MCF 10A (cell line): ENCODE measurements at regions not wholly inside any gene's neighbourhood (a gene's known extent, or its start where the extent isn't known, plus 50 kb on each side); places are given as distances from the start of the nearest gene placed in this dataset.
"Not testable (repeated sequence)": the region's sequence is repeated elsewhere in the genome, so short reads cannot be mapped to it uniquely, and the experiment has no call there.

ENCODE experiments used
- BruUV-seq: library from RNA; stranded (reverse); fragments of 400-500 nt; replicated peaks from 2 replicates; lab custom pipeline; 2021; lab: Mats Ljungman, UMichigan
- CTCF ChIA-PET: fragments of 300-600 bp; sonication (Branson Sonifier 250); formaldehyde crosslinking; extraction: SDS; loops from one replicate; lab custom pipeline; 2021; ENCODE audit warnings: antibody characterized with exemption, inconsistent platforms; lab: Yijun Ruan, JAX
- POLR2A ChIA-PET: fragments of 300-600, 350-650 bp; sonication (Branson Sonifier 250); formaldehyde crosslinking; extraction: SDS; loops from one replicate; lab custom pipeline; 2020; ENCODE audit warnings: antibody characterized with exemption, inconsistent platforms; lab: Yijun Ruan, JAX
- DNase-seq: peaks from one replicate; pipeline ENCODE4 v3.0.0-alpha.2; 2018; ENCODE audit not compliant: unreplicated experiment
- H3K27ac Mint-ChIP-seq: one replicate; pipeline ENCODE4 v1.8.0; 2022; ENCODE audit warnings: mild to moderate bottlenecking, low read depth, mixed read lengths; ENCODE audit not compliant: unreplicated experiment
- H3K27me3 Mint-ChIP-seq: one replicate; pipeline ENCODE4 v1.8.0; 2022; ENCODE audit warnings: mixed read lengths; ENCODE audit not compliant: insufficient read depth, unreplicated experiment
- H3K36me3 Mint-ChIP-seq: one replicate; pipeline ENCODE4 v1.8.0; 2022; ENCODE audit warnings: mild to moderate bottlenecking, moderate library complexity, mixed read lengths; ENCODE audit not compliant: insufficient read depth, unreplicated experiment
- H3K4me1 Mint-ChIP-seq: one replicate; pipeline ENCODE4 v1.8.0; 2022; ENCODE audit warnings: mixed read lengths; ENCODE audit not compliant: insufficient read depth, unreplicated experiment
- H3K4me3 Mint-ChIP-seq: one replicate; pipeline ENCODE4 v1.8.0; 2022; ENCODE audit warnings: mild to moderate bottlenecking, moderate library complexity, mixed read lengths; ENCODE audit not compliant: unreplicated experiment
- H3K9me3 Mint-ChIP-seq: one replicate; pipeline ENCODE4 v1.8.0; 2022; ENCODE audit warnings: mixed read lengths; ENCODE audit not compliant: unreplicated experiment
- CTCF ChIP-seq: fragments of 200-600 bp; IDR thresholded peaks from one replicate; pipeline ENCODE4 v1.8.0; 2022; ENCODE audit warnings: antibody characterized with exemption, mild to moderate bottlenecking; ENCODE audit not compliant: unreplicated experiment
- intact Hi-C: fragments of 100-400 bp; cut with micrococcal nuclease; formaldehyde crosslinking; loops from 2 replicates; pipeline ENCODE4 v1.14.1; 2022

- no peaks in the 10 kb centered on the region for H3K27me3 Mint-ChIP-seq
Observed at GRCh38 chr13:65275108-65275507, 1955.0 kb downstream of the PCDH9 start.

GRCh38 chr13:65273811-65274420, 1956.2 kb downstream of the PCDH9 start:
- H3K9me3 Mint-ChIP-seq: peaks cover 13% of the 10 kb centered on the region
- intact Hi-C loops, POLR2A ChIA-PET, CTCF ChIA-PET, H3K27ac Mint-ChIP-seq, DNase-seq, H3K4me1 Mint-ChIP-seq, H3K27me3 Mint-ChIP-seq, H3K4me3 Mint-ChIP-seq, H3K36me3 Mint-ChIP-seq, BruUV-seq: not testable (repeated sequence)

More at GRCh38 chr13:65275108-65275507, 1955.0 kb downstream of the PCDH9 start:
- no peak overlapping the region for H3K4me3 Mint-ChIP-seq
- CTCF ChIA-PET: no interaction called here
- no peaks in the 10 kb centered on the region for H3K36me3 Mint-ChIP-seq
- POLR2A ChIA-PET: interaction anchor here (1.3 kb wide), 1 partner anchor 14 kb away, joined by 3 read pairs; no protein-coding TSS in a partner anchor
- H3K9me3 Mint-ChIP-seq: peaks cover 13% of the 10 kb centered on the region
- no peak overlapping the region for H3K27ac Mint-ChIP-seq
- intact Hi-C loops: no loop called here
- no TSS peak for BruUV-seq
- no peaks in the 10 kb centered on the region for H3K4me1 Mint-ChIP-seq
- no peak for TF ChIP-seq CTCF
- no peak for DNase-seq

GRCh38 chr13:65268009-65268408, 1962.1 kb downstream of the PCDH9 start:
- Mint-ChIP-seq H3K9me3 (no peaks in the 10 kb centered on the region), H3K36me3 (no peaks in the 10 kb centered on the region), H3K27ac (no peak overlapping the region), H3K4me3 (no peak overlapping the region), H3K27me3 (no peaks in the 10 kb centered on the region), H3K4me1 (no peaks in the 10 kb centered on the region)
- DNase-seq: no peak
- intact Hi-C loops: no loop called here
- BruUV-seq: no TSS peak
- CTCF ChIA-PET: no interaction called here
- no peak for TF ChIP-seq CTCF
- POLR2A ChIA-PET: no interaction called here

- no peak overlapping the region for H3K4me3 Mint-ChIP-seq
- no peaks in the 10 kb centered on the region for H3K9me3 Mint-ChIP-seq
Observed at GRCh38 chr13:65265988-65266387, 1964.1 kb downstream of the PCDH9 start.

More at GRCh38 chr13:65265988-65266387, 1964.1 kb downstream of the PCDH9 start:
- Mint-ChIP-seq H3K27me3 (no peaks in the 10 kb centered on the region), H3K27ac (no peak overlapping the region), H3K36me3 (no peaks in the 10 kb centered on the region), H3K4me1 (no peaks in the 10 kb centered on the region)
- no peak for DNase-seq
- CTCF ChIA-PET: no interaction called here
- TF ChIP-seq CTCF: no peak
- POLR2A ChIA-PET: no interaction called here
- intact Hi-C loops: no loop called here
- BruUV-seq: no TSS peak
